GM04504 (cell line): ENCODE measurements at regions not wholly inside any gene's neighbourhood (a gene's known extent, or its start where the extent isn't known, plus 50 kb on each side); places are given as distances from the start of the nearest gene placed in this dataset.
A peak's percentile ranks its signal among the peaks of the same experiment; 100 is the strongest.

Source experiments
- DNase-seq: peaks from one replicate; pipeline ENCODE4 v3.0.0-alpha.2; 2012; ENCODE audit warnings: low read depth

DNA sequence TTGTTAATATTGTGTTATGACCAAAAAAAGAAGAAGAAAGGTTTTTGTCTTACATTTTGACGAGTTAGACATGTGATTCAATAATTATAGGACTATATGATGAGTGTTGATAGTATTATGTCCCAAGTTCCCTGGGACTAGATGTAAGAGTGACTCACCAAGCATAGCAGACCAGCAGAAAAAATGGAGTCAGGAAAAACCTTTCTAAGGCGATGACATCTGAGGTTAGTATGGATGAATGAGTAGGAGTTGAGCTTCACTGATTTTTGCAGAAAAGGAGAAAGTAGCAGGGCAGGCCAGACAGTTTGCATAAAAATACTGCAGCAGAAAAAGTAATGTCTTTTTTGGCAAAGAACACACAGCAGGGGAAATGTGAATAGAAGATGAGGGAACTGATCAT is 1041.3 kb upstream of the ADGRL4 start:
- no peak for DNase-seq

DNA sequence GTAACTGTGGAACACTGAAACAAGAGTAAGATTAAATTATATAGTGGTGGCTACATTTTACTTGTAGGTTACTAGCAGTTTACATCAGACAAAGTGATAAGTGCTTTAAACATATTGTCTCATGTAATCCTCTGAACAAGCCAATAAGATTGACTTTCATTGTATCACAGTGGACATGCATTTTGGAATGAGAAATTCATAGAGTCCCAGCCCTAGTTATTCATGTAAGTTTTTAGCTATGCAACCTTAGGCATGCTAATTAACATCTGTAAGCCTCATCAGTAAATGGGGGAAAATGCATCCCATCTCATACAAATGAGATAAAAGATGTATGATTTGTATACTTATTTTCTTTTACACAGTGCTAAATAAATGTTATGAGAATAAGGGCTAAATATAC is 1038.1 kb upstream of the ADGRL4 start:
- no peak for DNase-seq

- no peak for DNase-seq
Observed at GRCh38 chr1:80036690-80037432, 1030.3 kb upstream of the ADGRL4 start.

GRCh38 chr1:80023358-80023757 is 1016.8 kb upstream of the ADGRL4 start:
- DNase-seq, result no peak

DNA sequence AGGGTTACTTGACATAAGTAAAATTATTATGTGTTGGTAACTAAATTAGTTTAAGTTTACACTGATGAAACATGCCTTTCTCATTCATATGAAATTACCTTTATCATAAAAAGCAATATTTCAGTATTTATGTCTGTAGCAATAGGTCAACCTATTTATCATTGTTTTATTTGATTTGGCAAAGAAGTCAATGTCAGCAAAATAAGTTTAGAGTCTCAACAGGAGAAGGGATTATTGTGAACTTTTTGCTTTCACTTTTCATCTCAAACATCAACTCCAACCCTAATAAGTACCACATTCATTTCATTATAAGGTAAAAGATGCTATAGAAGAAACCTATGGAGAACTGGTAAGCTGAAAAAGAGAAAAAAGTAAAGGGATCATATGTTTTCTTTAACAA is 1015.4 kb upstream of the ADGRL4 start:
- no peak for DNase-seq

- no peak for DNase-seq
Observed at GRCh38 chr1:80018348-80018747, 1011.8 kb upstream of the ADGRL4 start.

DNA sequence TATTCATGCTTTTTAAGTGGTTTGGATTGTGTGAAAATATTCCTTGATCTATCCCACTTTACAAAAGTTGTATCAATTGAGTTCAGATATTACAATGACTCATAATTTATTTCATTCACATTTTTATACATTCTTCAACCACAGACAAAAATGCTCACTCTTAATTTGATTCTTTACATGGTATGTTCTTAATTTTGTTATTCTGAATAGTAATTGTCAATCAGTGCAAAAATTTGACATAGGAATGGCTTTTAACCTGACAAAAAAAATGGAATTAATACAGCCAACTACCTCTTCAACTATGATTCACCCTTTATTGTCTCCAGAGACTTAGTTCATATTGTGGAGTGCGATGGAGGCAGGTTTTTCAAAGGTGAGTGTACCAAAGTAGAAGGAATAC is 1002.4 kb upstream of the ADGRL4 start:
- no peak for DNase-seq

DNA sequence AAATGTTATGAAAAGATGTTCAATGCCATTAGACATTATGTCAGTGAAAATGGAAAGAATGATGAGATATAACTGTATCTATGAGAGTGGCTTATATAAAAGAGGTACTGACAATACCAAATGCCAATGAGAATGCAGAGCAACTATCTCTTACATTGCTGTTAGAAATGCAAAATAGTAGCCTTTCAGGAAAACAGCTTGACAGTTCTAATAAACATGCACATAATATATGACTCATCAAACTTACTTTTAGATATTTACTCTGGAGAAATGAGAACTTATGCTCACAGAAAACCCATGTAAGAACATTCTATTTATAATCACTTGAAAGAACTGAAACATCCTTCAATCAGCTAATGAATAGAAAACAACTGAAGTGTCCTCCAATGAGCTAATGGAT is 996.7 kb upstream of the ADGRL4 start:
- DNase-seq, result no peak

DNA sequence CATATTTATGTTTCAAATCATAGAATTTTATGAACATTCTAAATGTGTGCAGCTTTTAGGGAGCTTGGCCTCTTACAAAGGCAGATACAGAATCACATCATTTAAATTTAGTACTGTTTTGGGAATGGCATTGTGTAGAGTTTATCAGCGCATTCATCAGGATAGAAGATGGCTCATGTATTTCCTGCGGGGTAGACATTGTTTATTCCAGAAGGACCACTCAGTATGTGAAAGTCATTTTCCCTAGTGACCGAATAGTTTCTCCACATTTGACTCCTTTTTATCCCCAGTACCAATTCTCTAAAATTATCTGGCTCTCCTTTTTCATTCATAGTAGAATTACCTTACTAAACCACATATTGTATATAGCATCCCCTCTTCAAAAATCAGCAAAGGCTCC is 981.9 kb upstream of the ADGRL4 start:
- DNase-seq, result no peak

DNA sequence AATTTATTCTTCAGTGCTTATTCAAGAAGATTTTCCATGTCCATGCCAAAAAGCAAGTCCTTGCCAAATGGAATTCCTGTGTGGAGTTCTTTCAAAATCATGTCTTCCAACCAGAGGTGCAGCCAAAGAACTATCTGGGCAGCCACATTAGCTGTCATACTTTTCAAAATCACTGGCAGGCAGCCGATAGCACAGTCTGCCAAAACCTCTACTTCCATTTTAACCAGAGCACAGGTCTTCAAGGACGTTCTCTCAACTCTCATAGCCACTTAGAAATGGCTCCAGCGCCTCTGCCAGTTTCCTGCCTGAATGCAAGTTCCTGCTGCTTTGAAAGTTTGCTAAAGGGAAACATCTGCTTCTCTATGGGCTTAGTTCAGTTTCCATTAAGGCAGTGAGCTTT is 975.7 kb upstream of the ADGRL4 start:
- DNase-seq, result peak; percentile 56

GRCh38 chr1:79981481-79981880 is 975.0 kb upstream of the ADGRL4 start:
- DNase-seq, result no peak

- DNase-seq, result no peak
Observed at GRCh38 chr1:79979346-79979745, 972.8 kb upstream of the ADGRL4 start.

DNA sequence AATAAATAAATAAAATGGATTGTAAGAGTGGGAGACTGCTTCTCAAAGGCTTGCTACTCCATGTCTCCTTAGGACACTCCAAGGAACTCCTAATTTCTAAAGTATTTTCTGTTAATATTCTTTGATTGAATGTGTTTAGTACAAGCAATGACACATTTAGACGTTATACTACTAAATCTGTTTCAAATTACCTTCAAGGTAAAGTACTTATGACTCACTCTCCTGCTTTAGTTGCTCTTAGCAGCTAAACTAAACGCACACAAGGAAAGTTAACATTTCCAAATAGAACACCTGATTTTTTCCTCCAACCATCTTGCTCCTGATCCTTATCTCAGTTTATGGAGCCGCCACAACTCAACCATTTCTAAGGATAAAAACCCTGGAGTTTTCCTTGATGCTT is 969.8 kb upstream of the ADGRL4 start:
- no peak for DNase-seq

DNA sequence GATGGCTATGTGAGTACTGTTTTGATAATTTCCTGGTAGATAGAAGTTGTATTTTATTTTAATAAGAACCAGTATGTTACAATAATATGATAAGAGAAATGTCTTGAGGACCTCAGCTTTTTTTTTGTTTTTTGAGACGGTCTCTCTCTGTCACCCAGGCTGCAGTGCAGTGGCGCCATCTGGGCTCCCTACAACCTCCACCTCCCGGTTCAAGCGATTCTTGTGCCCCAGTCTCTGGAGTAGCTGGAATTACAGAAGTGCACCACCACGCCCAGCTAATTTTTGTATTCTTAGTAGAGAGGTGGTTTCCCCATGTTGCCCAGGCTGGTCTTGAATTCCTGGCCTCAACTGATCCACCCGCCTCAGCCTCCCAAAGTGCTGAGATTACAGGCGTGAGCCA is 968.1 kb upstream of the ADGRL4 start:
- DNase-seq, result no peak

GRCh38 chr1:79969886-79970285 is 963.4 kb upstream of the ADGRL4 start:
- DNase-seq, result no peak

DNA sequence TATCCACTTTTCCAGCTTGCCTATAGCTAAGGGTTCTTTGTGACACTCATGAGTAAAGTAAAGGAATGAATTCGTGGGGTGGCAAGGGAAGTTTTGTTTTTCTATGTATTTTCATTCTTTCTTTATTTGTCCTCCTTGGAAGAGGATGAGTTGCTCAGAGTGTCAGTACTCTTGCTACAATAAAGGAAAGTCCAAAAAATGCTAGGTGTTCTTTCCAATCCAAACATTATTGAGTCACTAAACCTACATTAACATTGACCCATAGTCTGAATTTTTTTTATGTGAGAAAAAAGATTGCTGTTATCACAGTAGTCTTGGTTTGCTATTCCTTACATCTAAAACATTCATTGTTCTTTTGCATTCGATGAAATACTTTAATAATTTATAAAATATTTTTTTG is 959.9 kb upstream of the ADGRL4 start:
- no peak for DNase-seq

- DNase-seq, result no peak
Observed at GRCh38 chr1:79959635-79960034, 953.1 kb upstream of the ADGRL4 start.

GRCh38 chr1:79955966-79956365 is 949.4 kb upstream of the ADGRL4 start:
- no peak for DNase-seq

GRCh38 chr1:79950511-79950910 is 944.0 kb upstream of the ADGRL4 start:
- no peak for DNase-seq

GRCh38 chr1:79945391-79945790 is 938.9 kb upstream of the ADGRL4 start:
- DNase-seq, result no peak

GRCh38 chr1:79929356-79929755 is 922.8 kb upstream of the ADGRL4 start:
- DNase-seq, result no peak

DNA sequence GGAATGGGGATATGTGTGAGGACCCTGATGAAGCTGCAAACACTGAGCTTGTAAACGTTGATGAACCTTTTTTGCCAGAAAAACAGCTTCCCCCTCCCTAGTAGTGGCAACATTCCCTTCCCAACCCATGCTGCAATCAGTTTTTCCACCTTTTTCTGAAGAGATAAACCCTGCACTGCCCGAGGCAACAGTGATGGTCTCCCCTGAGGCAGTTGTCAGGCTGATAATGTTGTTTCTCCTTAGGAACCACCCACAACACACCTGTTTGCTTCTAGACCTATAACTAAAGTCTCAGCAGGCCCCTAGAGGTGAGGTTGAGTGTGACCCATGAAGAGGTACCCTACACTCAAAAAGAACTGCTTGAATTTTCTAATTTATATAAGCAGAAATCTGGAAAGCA is 922.4 kb upstream of the ADGRL4 start:
- no peak for DNase-seq

GRCh38 chr1:79920960-79921669 is 914.6 kb upstream of the ADGRL4 start:
- no peak for DNase-seq

GRCh38 chr1:79914896-79915295 is 908.4 kb upstream of the ADGRL4 start:
- DNase-seq, result no peak
